ENCODE measurements at regions not wholly inside any gene's neighbourhood (a gene's known extent, or its start where the extent isn't known, plus 50 kb on each side); places are given as distances from the start of the nearest gene placed in this dataset.

- ATAC-seq (replicated peaks; ENCODE audit: extremely low read depth, poor library complexity, severe bottlenecking) (no peak), DNase-seq (ENCODE audit: low spot score in 2 of 2) (no peak)
- no peaks in the 10 kb centered on the region for H3K27me3 Mint-ChIP-seq
- H3K4me3 Mint-ChIP-seq = no peak overlapping the region
- no peaks in the 10 kb centered on the region for H3K4me1 Mint-ChIP-seq
- H3K36me3 Mint-ChIP-seq (ENCODE audit: insufficient read depth) = no peaks in the 10 kb centered on the region
- peaks cover 6% of the 10 kb centered on the region for H3K9me3 Mint-ChIP-seq
- H3K27ac Mint-ChIP-seq (ENCODE audit: low read depth) = no peak overlapping the region
Measured at GRCh38 chr13:79749984-79750551, 269.1 kb downstream of the NDFIP2 start.

GRCh38 chr13:79749566-79749965 lies 268.6 kb downstream of the NDFIP2 start:
- Mint-ChIP-seq H3K4me3 (no peak overlapping the region), H3K36me3 (ENCODE audit: insufficient read depth) (no peaks in the 10 kb centered on the region)

GRCh38 chr13:79745081-79745480 lies 264.1 kb downstream of the NDFIP2 start:
- Mint-ChIP-seq H3K27ac (ENCODE audit: low read depth) (no peak overlapping the region), H3K4me3 (no peak overlapping the region), H3K27me3 (no peaks in the 10 kb centered on the region), H3K36me3 (ENCODE audit: insufficient read depth) (no peaks in the 10 kb centered on the region), H3K9me3 (peaks cover 6% of the 10 kb centered on the region), H3K4me1 (no peaks in the 10 kb centered on the region)
- DNase-seq (ENCODE audit: low spot score in 2 of 2) (no peak), ATAC-seq (replicated peaks; ENCODE audit: extremely low read depth, poor library complexity, severe bottlenecking) (no peak)

More at GRCh38 chr13:79749566-79749965, 268.6 kb downstream of the NDFIP2 start:
- peaks cover 6% of the 10 kb centered on the region for H3K9me3 Mint-ChIP-seq
- H3K27me3 Mint-ChIP-seq = no peaks in the 10 kb centered on the region
- ATAC-seq (replicated peaks; ENCODE audit: extremely low read depth, poor library complexity, severe bottlenecking) (no peak), DNase-seq (ENCODE audit: low spot score in 2 of 2) (no peak)
- H3K4me1 Mint-ChIP-seq = no peaks in the 10 kb centered on the region
- H3K27ac Mint-ChIP-seq (ENCODE audit: low read depth) = no peak overlapping the region

- Mint-ChIP-seq H3K27ac (ENCODE audit: low read depth) (no peak overlapping the region), H3K9me3 (peaks cover 6% of the 10 kb centered on the region), H3K27me3 (no peaks in the 10 kb centered on the region), H3K4me3 (no peak overlapping the region), H3K4me1 (no peaks in the 10 kb centered on the region), H3K36me3 (ENCODE audit: insufficient read depth) (no peaks in the 10 kb centered on the region)
- ATAC-seq (replicated peaks; ENCODE audit: extremely low read depth, poor library complexity, severe bottlenecking) (no peak), DNase-seq (ENCODE audit: low spot score in 2 of 2) (no peak)
Measured at GRCh38 chr13:79742923-79743322, 262.0 kb downstream of the NDFIP2 start.

- no peak for DNase-seq (ENCODE audit: low spot score in 2 of 2)
- H3K36me3 Mint-ChIP-seq (ENCODE audit: insufficient read depth) = no peaks in the 10 kb centered on the region
Measured at GRCh38 chr13:79740991-79741390, 260.0 kb downstream of the NDFIP2 start.

GRCh38 chr13:79736356-79736755 lies 255.4 kb downstream of the NDFIP2 start:
- no peaks in the 10 kb centered on the region for H3K36me3 Mint-ChIP-seq (ENCODE audit: insufficient read depth)
- peaks cover 23% of the 10 kb centered on the region for H3K9me3 Mint-ChIP-seq
- no peaks in the 10 kb centered on the region for H3K4me1 Mint-ChIP-seq
- no peak for DNase-seq (ENCODE audit: low spot score in 2 of 2)
- H3K27me3 Mint-ChIP-seq = no peaks in the 10 kb centered on the region
- H3K4me3 Mint-ChIP-seq = no peak overlapping the region
- no peak for ATAC-seq (replicated peaks; ENCODE audit: extremely low read depth, poor library complexity, severe bottlenecking)
- H3K27ac Mint-ChIP-seq (ENCODE audit: low read depth) = no peak overlapping the region

More at GRCh38 chr13:79740991-79741390, 260.0 kb downstream of the NDFIP2 start:
- no peak overlapping the region for H3K27ac Mint-ChIP-seq (ENCODE audit: low read depth)
- no peak for ATAC-seq (replicated peaks; ENCODE audit: extremely low read depth, poor library complexity, severe bottlenecking)
- H3K27me3 Mint-ChIP-seq = no peaks in the 10 kb centered on the region
- H3K4me1 Mint-ChIP-seq = no peaks in the 10 kb centered on the region
- no peaks in the 10 kb centered on the region for H3K9me3 Mint-ChIP-seq
- no peak overlapping the region for H3K4me3 Mint-ChIP-seq

- DNase-seq (ENCODE audit: low spot score in 2 of 2) (no peak), ATAC-seq (replicated peaks; ENCODE audit: extremely low read depth, poor library complexity, severe bottlenecking) (no peak)
- Mint-ChIP-seq H3K4me3 (no peak overlapping the region), H3K36me3 (ENCODE audit: insufficient read depth) (no peaks in the 10 kb centered on the region), H3K4me1 (no peaks in the 10 kb centered on the region), H3K9me3 (peaks cover 28% of the 10 kb centered on the region), H3K27ac (ENCODE audit: low read depth) (no peak overlapping the region), H3K27me3 (no peaks in the 10 kb centered on the region)
Measured at GRCh38 chr13:79735228-79735627, 254.3 kb downstream of the NDFIP2 start.

- Mint-ChIP-seq H3K9me3 (peaks cover 10% of the 10 kb centered on the region), H3K27ac (ENCODE audit: low read depth) (no peak overlapping the region), H3K4me3 (no peak overlapping the region), H3K36me3 (ENCODE audit: insufficient read depth) (no peaks in the 10 kb centered on the region), H3K27me3 (no peaks in the 10 kb centered on the region), H3K4me1 (no peaks in the 10 kb centered on the region)
- no peak for DNase-seq (ENCODE audit: low spot score in 2 of 2)
- ATAC-seq (replicated peaks; ENCODE audit: extremely low read depth, poor library complexity, severe bottlenecking) = no peak
Measured at GRCh38 chr13:79727086-79727485, 246.1 kb downstream of the NDFIP2 start.

- Mint-ChIP-seq H3K27ac (ENCODE audit: low read depth) (no peak overlapping the region), H3K4me3 (no peak overlapping the region), H3K9me3 (peaks cover under 1% of the 10 kb centered on the region), H3K36me3 (ENCODE audit: insufficient read depth) (no peaks in the 10 kb centered on the region), H3K4me1 (no peaks in the 10 kb centered on the region), H3K27me3 (no peaks in the 10 kb centered on the region)
- no peak for DNase-seq (ENCODE audit: low spot score in 2 of 2)
- no peak for ATAC-seq (replicated peaks; ENCODE audit: extremely low read depth, poor library complexity, severe bottlenecking)
Measured at GRCh38 chr13:79725841-79726240, 244.9 kb downstream of the NDFIP2 start.

- no peak overlapping the region for H3K27ac Mint-ChIP-seq (ENCODE audit: low read depth)
- H3K9me3 Mint-ChIP-seq = no peaks in the 10 kb centered on the region
- H3K4me3 Mint-ChIP-seq = no peak overlapping the region
- DNase-seq (ENCODE audit: low spot score in 2 of 2) = no peak
- no peaks in the 10 kb centered on the region for H3K36me3 Mint-ChIP-seq (ENCODE audit: insufficient read depth)
- ATAC-seq (replicated peaks; ENCODE audit: extremely low read depth, poor library complexity, severe bottlenecking) = no peak
- no peaks in the 10 kb centered on the region for H3K27me3 Mint-ChIP-seq
- no peaks in the 10 kb centered on the region for H3K4me1 Mint-ChIP-seq
Measured at GRCh38 chr13:79724348-79725103, 243.6 kb downstream of the NDFIP2 start.

GRCh38 chr13:79723519-79724024 lies 242.6 kb downstream of the NDFIP2 start:
- Mint-ChIP-seq H3K27me3 (no peaks in the 10 kb centered on the region), H3K36me3 (ENCODE audit: insufficient read depth) (peaks cover 1% of the 10 kb centered on the region), H3K4me1 (no peaks in the 10 kb centered on the region), H3K9me3 (peaks cover 2% of the 10 kb centered on the region), H3K27ac (ENCODE audit: low read depth) (no peak overlapping the region), H3K4me3 (no peak overlapping the region)
- ATAC-seq (replicated peaks; ENCODE audit: extremely low read depth, poor library complexity, severe bottlenecking) = no peak
- DNase-seq (ENCODE audit: low spot score in 2 of 2) = no peak

GRCh38 chr13:79722885-79723445 lies 242.0 kb downstream of the NDFIP2 start:
- no peak overlapping the region for H3K27ac Mint-ChIP-seq (ENCODE audit: low read depth)
- H3K4me1 Mint-ChIP-seq = no peaks in the 10 kb centered on the region
- H3K4me3 Mint-ChIP-seq = no peak overlapping the region
- no peaks in the 10 kb centered on the region for H3K27me3 Mint-ChIP-seq
- H3K9me3 Mint-ChIP-seq = peaks cover 8% of the 10 kb centered on the region
- peaks cover 1% of the 10 kb centered on the region for H3K36me3 Mint-ChIP-seq (ENCODE audit: insufficient read depth)
- DNase-seq (ENCODE audit: low spot score in 2 of 2) = no peak
- ATAC-seq (replicated peaks; ENCODE audit: extremely low read depth, poor library complexity, severe bottlenecking) = no peak

- H3K27ac Mint-ChIP-seq (ENCODE audit: low read depth) = no peak overlapping the region
- no peak for DNase-seq (ENCODE audit: low spot score in 2 of 2)
- H3K27me3 Mint-ChIP-seq = no peaks in the 10 kb centered on the region
- ATAC-seq (replicated peaks; ENCODE audit: extremely low read depth, poor library complexity, severe bottlenecking) = no peak
- H3K4me3 Mint-ChIP-seq = no peak overlapping the region
- H3K9me3 Mint-ChIP-seq = peaks cover 8% of the 10 kb centered on the region
- no peaks in the 10 kb centered on the region for H3K4me1 Mint-ChIP-seq
- peaks cover 1% of the 10 kb centered on the region for H3K36me3 Mint-ChIP-seq (ENCODE audit: insufficient read depth)
Measured at GRCh38 chr13:79716191-79716590, 235.2 kb downstream of the NDFIP2 start.

Data from central memory CD8-positive, alpha-beta T cell (primary cell).